GM19467 (cell line): ENCODE measurements at regions not wholly inside any gene's neighbourhood (a gene's known extent, or its start where the extent isn't known, plus 50 kb on each side); places are given as distances from the start of the nearest gene placed in this dataset.

Experiments used
- ATAC-seq: cut with Tn5 transposase; IDR thresholded peaks from one replicate; pipeline ENCODE4 v1.9.1; 2021; ENCODE audit warnings: mild to moderate bottlenecking, moderate library complexity; ENCODE audit not compliant: unreplicated experiment

DNA sequence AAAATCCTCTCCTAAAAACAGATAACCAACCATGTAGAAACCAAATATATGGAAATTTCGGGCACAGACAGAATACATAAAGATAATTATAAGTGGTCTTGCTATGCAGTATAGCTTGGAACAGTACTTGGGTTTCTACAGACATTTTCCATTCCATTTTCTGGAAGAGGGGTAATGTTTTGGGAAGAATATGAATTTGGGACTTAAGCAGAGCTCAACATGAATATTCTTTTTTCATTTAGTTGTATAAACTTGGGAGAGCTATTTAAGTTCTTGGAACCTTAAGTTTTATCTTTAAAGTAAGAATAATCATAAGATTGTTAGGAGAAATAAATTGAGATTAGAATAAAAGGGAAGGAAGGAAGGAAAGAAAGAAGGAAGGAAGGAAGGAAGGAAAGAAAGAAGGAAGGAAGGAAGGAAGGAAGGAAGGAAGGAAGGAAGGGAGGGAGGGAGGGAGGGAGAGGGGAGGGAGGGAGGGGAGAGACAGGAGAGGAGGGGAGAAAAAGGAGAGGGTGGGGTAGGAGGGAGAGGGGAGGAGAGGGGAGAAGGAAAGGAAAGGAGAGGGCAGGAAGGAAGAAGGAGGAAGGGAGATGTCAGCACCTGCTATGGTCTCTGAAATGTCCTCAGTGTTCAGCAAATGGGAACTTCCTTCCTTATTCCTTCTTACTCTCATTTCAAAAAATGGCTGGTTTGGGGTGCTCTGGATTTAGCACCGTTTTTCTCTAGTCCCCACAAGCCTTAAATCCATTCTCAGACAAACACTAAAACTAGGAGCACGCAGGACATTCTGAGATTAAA, 248.3 kb downstream of the LY86 start:
- no peak for ATAC-seq

DNA sequence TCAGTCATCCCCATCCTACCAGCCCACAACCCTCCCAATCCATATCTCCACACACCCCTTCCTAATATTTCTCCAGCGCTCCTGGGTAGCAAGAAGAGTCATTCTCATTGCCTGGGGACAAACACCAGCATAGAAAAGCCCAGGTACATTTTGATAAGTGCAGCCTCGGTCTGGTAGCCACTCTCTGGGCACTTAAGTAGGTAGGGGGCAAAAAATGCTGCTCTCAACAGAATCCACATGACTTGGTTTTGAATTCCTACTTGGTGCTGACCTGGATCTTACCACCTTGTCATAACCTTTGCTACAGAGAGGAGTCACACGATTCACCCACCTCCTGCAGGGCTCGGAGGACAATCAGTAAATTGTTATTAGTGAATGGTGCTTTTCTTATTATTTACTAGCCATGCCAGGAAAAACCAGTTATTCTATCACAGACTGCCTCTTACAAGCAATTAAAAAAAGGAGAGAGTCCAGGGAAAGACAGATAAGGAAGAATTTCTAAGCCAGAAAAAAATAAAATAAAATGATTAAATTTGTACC, 249.1 kb downstream of the LY86 start:
- no peak for ATAC-seq

DNA sequence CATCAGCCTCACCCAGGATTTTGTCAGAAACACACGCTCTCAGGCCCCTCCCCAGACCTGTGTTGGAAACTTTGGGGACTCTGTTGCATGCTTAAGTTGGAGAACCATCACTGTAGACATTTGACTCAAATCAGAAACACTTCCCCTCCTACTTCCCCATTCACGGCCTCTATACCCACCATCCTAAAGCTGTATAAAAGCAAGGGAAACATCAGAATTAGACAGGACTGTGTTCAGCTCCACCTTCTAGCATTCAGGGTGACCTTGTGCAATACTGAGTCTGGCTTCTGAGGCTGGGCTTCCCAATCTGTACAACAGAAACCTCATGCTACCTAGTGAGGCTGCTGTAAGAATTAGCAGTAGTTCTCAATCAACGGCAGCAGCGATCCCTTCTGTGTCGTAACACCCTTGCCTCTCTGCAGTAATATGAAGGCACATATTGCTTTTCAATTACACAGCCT, 252.3 kb downstream of the LY86 start:
- peak; percentile 75 for ATAC-seq

DNA sequence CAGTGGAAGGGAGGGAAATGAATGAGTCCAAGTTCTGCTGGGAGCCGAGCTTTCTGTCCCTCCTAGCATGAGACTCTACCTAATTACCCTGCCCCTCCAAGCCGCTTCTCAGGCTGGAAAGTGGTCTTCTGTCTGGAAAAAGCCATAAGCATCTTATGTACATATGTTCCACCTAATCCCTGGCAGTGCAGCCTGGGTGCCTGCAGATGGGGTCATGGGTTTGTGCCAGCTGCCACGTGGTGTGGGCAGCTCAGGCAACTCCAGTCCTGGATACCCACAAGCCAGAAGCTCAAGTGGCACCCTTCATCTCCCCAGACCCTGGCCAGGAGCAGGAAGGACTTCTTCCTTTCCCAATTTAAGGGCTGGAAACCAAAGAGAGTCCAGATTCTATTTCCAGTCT, 253.1 kb downstream of the LY86 start:
- no peak for ATAC-seq

DNA sequence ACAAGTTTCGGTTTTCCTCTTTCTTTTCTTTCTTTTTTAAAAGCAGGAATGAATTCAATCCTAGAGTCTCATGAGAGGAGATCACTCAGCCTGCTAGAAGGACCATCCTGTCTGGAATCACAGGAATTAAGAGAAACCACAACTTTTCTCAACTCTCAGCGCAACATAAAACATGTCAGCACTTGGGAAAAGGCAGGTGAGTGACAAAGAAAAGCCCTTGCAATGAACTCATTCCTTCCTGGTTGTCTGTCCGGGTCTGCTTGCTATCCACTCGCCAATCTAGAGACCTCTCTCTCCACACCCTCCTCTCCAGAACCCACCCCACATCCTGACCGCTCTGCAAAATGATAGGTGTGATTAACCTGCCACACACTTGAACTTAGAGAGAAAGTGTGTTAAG, 253.8 kb downstream of the LY86 start:
- ATAC-seq: no peak

DNA sequence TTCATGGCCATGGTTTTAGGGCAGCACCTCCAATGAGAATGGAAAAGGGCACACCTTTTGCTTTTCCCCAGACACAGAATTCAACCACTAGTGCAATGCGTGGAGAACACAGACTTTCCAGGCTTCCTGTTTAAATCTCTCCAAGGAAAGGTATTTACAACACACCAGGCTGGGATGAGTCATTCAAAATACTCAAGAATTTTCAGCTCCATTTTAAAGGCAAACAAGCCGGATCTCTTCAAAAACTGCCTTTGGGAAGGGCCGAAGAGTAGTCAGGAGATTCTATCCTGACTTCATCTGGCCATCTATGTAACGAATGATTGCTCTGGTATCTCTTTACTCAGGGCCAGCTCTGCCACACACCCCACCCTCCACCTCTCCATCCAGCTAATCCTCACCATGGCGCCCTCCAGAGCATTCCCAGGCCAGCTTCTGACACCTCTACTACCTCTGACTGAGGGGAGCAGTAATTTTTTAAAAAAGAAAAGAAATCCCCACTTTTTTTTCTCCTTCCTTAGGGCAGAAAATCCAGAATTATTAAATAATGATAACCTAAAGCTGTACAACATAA, 254.6 kb downstream of the LY86 start:
- ATAC-seq: no peak

DNA sequence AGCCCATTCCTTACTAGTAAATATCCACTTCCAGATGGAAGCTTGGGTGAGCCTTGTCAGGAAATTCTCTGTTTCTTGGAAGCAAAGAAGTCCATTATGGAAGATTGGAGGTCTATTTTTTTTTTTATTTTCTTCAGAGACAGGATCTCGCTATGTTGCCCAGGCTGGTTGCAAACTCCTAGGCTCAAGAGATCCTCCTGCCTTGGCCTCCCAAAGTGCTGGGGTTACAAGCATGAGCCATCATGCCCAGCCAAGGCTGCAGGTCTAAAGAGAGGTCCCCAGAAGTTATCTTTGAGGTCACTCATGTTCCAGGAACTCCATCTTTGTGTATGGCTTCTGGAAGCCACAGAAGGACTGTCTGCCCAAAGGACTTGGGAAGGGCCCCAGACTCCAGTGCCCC, 255.3 kb downstream of the LY86 start:
- no peak for ATAC-seq

DNA sequence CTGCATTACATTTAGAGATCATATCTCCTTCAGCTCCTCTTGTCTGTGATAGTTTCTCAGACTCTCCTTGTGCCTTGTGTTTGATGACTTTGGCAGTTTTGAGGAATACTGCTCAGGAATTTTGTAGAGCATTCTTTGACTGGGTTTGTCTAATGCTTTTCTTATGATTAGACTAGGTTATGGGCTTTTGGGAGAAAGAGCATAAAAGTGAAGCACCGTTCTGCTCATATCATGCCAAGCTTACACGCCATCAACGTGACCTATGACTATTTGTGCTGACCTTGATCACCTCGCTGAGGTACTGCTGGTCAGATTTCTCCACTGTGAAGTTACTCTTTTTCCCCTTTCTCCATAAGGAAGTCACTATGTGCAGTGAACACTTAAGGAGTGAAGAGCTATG, 256.0 kb downstream of the LY86 start:
- ATAC-seq: no peak

DNA sequence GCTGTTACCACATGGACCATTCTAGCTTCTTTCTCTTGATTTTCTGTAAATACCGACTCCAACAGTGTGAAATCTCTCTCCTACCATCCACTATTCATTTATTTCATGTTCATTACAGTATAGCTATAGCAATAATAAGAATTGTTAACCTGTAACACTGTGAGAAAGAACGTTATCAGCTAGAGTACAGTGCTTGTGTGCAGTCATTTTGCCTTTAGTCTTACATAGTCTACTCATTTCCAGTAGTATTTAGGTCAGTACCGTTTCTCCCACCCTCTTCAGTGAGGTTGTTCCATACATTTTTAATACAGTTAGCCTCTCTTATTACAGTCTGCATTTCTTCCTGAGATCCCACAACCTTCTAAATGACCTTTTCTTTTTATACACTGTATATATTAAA, 257.1 kb downstream of the LY86 start:
- ATAC-seq: no peak

DNA sequence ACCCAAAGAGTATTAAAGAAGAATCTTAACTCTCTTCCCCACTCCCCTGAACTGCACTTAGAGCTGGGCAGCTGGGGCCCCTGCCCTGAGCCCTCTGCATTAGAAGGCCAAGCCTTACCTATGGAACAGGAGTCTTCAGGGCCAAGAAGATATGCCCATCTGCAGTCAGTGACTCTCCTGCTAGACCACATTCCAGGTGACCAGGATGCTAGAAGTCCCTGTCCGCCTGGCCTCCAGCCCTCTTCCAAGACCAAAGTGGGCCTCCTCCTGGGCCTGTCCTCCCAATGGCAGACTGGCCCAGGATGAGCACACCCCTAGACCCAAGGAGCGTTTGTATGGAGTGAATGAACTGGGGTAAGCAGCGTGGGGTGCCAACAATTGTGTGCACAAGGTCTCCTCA, 259.1 kb downstream of the LY86 start:
- no peak for ATAC-seq

DNA sequence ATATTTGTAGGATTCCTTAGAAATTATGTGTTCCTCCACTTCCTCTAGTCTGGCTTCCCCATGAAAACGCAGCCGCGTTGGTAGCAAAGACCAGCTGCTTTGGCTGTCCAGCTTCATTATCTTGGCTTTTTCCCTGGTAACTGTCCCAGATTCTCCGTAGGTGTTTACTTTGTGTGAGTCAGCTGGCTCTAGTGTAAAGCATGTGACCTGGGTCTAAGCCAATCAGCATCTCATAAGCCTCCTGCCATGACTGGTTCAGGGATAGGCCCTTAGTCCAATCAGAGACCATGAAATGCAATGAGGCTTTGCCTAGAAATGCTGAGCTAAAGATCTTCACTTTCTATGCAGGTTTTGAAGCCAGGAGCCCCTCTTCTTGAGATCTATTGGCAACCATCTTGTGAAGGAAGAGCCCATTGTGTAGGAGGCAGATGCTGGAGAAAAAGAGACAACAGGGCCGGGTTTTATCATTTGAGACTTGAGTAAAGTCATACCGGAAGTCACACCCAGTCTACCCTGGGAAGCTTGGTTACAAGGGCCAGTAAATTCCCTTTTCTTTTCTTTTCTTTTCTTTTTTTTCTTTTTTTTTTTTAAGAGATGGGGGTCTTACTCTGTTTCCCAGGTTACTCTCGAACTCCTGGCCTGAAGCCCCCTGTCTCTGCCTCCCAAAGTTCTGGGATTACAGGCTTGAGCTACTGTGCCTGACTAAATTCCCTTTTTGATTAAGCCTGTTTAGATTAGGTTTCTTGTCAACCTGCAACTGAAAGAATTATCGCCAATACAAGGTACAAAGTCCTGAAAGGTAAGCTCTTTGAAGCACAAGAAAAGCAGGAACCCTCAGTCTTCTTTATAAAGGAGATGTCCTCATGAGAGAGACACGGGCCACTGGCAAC, 256.5 kb upstream of the RREB1 start:
- ATAC-seq: no peak

DNA sequence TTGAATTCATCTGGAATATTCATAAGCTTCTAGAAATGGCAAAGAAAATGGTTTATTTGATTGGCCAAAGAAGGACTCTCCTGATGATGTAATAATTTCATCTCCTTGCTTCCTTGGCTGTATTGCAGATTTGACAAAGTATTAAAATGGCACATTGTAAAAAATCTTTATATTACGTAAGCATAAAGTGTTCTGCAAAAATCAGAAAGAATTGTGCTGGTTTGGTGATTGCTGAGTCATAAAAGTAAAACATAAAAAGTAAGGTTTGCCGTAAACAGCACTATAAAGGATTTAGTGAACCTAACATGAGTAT, 255.9 kb upstream of the RREB1 start:
- no peak for ATAC-seq

DNA sequence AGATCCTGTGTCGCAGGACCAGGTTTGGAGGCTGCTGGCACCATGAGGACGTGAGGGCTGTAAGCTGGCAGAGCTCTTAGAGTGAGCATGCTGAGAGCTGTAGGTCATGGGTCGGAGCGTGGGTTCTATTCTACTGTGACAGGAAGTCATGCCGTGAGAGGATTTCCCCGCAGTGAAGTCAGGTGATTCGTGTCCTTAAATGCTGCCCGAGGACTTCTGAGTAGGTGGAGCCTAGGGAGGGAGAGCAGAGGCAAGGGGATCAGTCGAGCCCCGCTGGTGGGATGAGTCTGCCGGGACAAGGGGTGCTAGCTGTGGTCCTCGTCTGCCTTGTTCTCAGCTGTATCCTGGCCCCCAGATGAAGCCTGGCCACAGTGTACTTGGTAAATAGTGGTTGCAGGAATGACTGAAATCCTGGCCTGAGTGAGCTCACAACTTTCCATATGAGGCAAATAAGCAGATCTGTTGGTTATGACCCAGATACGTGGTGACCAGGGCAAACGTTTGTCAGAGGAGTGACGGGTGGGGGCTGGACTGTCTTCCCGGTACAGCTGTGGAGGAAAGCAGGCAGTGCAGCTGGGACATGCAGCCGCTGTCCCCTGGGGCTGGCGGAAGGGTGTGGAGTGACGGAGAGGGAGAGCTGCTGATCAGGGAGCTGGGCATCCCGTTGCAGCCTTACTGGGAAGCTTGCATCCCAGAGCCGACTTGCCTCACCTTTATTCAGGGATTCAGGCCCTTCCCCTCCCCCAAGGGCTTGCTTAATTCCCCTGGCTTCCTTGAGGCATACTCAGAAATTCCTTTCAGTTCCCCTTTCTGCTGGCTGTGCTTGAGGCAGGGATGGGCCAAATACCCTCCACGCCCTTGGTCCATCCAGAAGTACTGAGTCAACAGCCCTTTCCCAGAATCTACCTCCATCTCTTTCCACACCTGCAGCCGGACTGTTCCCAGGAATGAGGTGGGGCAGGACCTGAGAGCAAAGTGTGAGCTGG, 250.9 kb upstream of the RREB1 start:
- no peak for ATAC-seq

DNA sequence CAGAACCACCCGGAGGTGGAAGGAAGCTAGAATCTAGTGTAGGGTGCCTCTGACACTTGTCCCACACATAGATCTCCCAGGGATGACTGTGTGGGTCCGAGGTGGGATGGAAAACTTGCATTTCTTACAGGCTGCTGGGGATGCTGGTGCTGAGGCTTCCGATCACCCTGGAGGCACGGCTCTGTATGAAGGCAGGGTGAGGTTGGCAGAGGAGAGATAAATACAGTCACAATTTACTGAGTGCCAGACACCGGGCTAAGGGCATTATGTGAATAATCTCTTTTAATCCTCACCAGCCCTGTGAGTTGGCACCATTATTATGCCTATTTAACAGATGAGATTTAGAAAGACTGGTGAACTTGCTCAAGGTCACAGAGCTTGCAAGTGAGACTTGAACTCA, 250.2 kb upstream of the RREB1 start:
- ATAC-seq: no peak

DNA sequence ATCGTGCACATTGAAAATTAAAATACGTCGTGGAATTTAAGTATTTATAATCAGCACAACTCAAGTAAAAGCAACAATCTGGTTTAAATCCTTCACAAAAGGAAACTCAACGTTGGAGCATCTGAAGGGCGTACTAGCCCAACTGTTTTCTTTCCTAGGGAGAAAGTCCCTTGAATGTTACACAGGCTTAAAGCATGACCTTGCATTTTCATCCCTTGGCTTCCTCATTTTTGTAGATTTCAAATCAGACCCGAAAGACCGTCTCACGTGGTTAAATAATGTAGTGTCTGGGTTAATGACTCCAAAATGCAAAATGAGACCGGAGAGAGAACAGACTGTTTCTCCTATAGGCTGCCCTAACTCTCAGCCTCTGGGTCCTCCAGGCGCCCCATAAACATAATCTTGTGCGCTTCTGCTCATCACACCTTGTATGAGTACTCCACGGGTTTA, 249.2 kb upstream of the RREB1 start:
- no peak for ATAC-seq

DNA sequence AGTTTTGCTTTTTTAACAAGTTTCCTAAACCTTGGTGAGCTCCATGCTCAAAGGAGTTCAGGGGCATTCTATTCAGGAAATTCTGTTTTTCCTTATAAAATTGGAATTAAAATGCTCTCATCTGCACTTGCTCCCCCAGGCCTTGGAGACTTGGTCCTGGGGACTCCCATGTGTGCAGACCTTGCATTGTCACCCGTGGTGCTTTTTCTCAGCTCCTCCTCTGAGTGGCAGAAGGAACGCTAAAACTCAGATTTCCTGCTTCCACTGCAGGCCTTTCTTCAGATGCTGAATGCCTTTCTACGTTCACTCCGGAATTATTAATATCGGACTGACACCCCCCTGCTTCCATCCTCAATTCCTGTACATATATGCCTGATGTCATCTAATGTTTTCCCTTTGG, 248.7 kb upstream of the RREB1 start:
- no peak for ATAC-seq

DNA sequence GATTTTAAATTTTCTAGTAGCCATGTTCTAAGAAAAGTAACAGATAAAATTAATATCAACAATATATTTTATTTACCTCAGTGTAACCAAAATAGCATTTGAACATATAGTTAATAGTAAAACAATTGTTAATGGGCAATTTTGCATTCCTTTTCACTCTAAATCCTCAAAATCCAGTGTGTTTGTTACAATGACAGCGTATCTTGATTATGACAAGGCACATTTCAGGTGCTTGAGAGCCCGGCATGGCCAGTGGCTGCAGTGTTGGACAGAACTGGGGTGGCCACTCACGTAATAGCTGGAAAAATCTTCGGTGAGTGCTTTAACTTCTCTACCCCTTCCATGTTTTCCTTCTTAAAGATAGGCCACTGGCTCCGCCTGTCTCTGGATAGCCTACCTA, 248.0 kb upstream of the RREB1 start:
- no peak for ATAC-seq

DNA sequence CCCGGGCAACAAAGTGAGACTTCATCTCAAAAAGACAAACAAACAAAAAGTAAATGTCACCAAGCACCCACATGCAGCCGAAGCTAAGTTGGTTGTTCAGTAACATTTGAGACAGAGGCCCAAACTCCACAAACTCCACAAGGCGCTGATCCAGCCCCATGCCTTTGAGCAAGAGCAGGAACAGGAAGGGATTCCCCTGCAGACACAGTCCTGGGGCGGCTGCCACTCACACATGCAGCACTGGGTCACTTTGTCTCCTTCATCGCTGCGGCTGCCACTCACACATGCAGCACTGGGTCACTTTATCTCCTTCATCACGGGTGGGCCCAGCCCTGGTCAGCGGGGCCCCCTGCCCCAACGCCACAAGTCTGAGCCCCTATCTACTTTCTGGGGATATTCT, 246.9 kb upstream of the RREB1 start:
- no peak for ATAC-seq

DNA sequence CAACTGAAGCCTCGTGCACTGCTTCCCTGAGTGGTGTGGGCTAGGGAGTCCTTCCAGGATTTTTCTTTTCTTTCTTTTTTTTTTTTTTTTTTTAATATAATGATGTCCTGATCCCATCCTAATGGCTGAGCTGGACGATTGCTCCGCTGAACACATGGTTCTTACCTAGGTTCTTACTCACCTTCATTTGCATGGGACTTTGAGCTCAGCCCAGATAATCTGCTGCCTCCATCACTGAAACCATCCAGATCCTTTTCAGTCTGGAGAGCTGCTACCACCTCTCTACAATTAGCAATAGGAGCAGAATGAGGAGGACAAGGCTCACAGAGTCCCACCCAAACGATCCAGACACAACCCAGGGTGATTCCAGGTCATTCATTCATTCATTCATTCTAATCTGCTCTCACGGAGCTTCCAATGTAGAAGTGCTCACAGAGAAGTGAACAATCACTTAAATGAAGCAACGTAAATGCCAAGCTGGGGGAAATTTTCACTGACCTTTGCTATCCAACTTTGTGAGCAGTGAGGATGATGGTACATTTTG, 246.3 kb upstream of the RREB1 start:
- ATAC-seq: no peak

DNA sequence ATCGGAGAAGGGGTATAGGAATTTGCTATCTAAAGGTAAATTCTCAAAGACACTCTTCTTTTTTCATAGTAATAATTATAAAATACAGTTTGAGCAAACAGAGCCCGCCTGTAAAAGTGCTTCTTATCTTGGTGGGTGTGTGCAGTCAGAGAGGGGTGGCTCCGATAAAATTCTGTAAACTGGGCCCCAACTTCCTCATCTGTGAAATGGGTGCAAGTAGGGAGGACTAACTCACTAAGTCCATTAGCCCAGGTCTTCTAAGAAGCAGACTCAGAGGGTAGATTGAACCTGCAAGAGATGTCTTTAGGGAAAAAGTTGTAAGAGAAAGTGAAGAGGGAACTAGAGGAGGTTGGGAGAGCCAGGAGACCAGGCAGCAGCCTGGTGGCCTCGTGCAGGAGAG, 245.8 kb upstream of the RREB1 start:
- no peak for ATAC-seq
